Endothelial cell of umbilical vein (primary cell): ENCODE measurements at regions not wholly inside any gene's neighbourhood (a gene's known extent, or its start where the extent isn't known, plus 50 kb on each side); places are given as distances from the start of the nearest gene placed in this dataset.

Source experiments
- BruUV-seq: library from RNA; stranded (reverse); fragments of 400-500 nt; replicated peaks from 2 replicates; lab custom pipeline; 2021; lab: Mats Ljungman, UMichigan
- CTCF ChIA-PET: fragments of 300-600, 350-600 bp; sonication (Branson Sonifier 250); formaldehyde crosslinking; loops from one replicate; lab custom pipeline; 2021; ENCODE audit warnings: antibody characterized with exemption, inconsistent platforms; lab: Charles Lee
- POLR2A ChIA-PET: fragments of 300-600, 350-600 bp; sonication (Branson Sonifier 250); formaldehyde crosslinking; loops from one replicate; lab custom pipeline; 2021; ENCODE audit warnings: antibody characterized with exemption, inconsistent platforms; lab: Charles Lee
- DNase-seq: peaks from one replicate; pipeline ENCODE4 v3.0.0-alpha.2; 2011; ENCODE audit warnings: low read depth, low spot score
- FAIRE-seq: peaks from 2 replicates; lab custom pipeline; 2011; peaks lifted over from hg19 to GRCh38; lab: Jason Lieb, UNC
- H2AFZ ChIP-seq: 2 replicates; pipeline ENCODE4 v1.6.0; 2012; ENCODE audit warnings: low read depth, low read length, control low read depth, inconsistent platforms
- H3K27ac ChIP-seq: 2 replicates; pipeline ENCODE4 v1.5.1; 2011; ENCODE audit warnings: low read depth, mild to moderate bottlenecking, control low read depth, low read length, moderate library complexity; ENCODE audit not compliant: insufficient read depth
- H3K27me3 ChIP-seq, 2 experiments: 2 replicates each; pipeline versions ENCODE4 v1.6.0 to v1.6.1; 2011; ENCODE audit warnings: low read length in 2 of 2, mixed read lengths in 1 of 2; ENCODE audit not compliant: control insufficient read depth in 2 of 2, insufficient read depth in 2 of 2
- H3K36me3 ChIP-seq, 2 experiments: 2 replicates in 1 of 2; 3 replicates in 1 of 2; pipeline ENCODE4 v1.5.1; 2011; ENCODE audit warnings: low read length in 2 of 2, mild to moderate bottlenecking in 1 of 2, moderate library complexity in 1 of 2; ENCODE audit not compliant: control insufficient read depth in 2 of 2, insufficient read depth in 2 of 2; ENCODE audit errors: extremely low read depth in 1 of 2
- H3K4me1 ChIP-seq: 3 replicates; pipeline ENCODE4 v1.5.1; 2011; ENCODE audit warnings: mild to moderate bottlenecking, low read length; ENCODE audit not compliant: control insufficient read depth, insufficient read depth; ENCODE audit errors: extremely low read depth
- H3K4me2 ChIP-seq: 2 replicates; pipeline ENCODE4 v1.6.1; 2011; ENCODE audit warnings: low read length, control low read depth, mixed read lengths; ENCODE audit not compliant: insufficient read depth
- H3K4me3 ChIP-seq, 3 experiments: fragments of 200-600 bp in 1 of 3; sonication (generic), shearing (Covaris generic) in 1 of 3; replicated peaks in 1 of 3; 2 replicates each; pipeline ENCODE4 v1.5.1; 2011 to 2016; ENCODE audit warnings: control low read depth in 3 of 3, low read length in 3 of 3, mild to moderate bottlenecking in 2 of 3, inconsistent platforms in 1 of 3, low read depth in 1 of 3, moderate library complexity in 1 of 3; ENCODE audit not compliant: insufficient read depth in 1 of 3
- H3K79me2 ChIP-seq: 2 replicates; pipeline ENCODE4 v1.6.0; 2012; ENCODE audit warnings: low read length, inconsistent platforms; ENCODE audit not compliant: control insufficient read depth, insufficient read depth
- H3K9ac ChIP-seq: replicated peaks from 2 replicates; pipeline ENCODE3; 2011; ENCODE audit warnings: low read length, control low read depth; ENCODE audit not compliant: insufficient read depth; ENCODE audit errors: extremely low read depth
- H3K9me1 ChIP-seq: replicated peaks from 3 replicates; pipeline ENCODE4 v1.6.0; 2011; ENCODE audit warnings: mild to moderate bottlenecking, low read length; ENCODE audit not compliant: control insufficient read depth, insufficient read depth; ENCODE audit errors: extremely low read depth
- H3K9me3 ChIP-seq: replicated peaks from 2 replicates; pipeline ENCODE4 v1.5.1; 2012; ENCODE audit warnings: low read length, inconsistent platforms; ENCODE audit not compliant: control insufficient read depth, insufficient read depth
- H4K20me1 ChIP-seq: replicated peaks from 2 replicates; pipeline ENCODE3; 2011; ENCODE audit warnings: mild to moderate bottlenecking, low read length; ENCODE audit not compliant: control insufficient read depth, insufficient read depth; ENCODE audit errors: extremely low read depth
- CTCF ChIP-seq, 2 donors: IDR thresholded peaks; 1 replicate in 1 of 2; 2 replicates in 1 of 2; pipeline ENCODE4 v1.5.1; 2011; ENCODE audit warnings: low read length in 2 of 2, mild to moderate bottlenecking in 2 of 2, moderate library complexity in 2 of 2, control low read depth in 1 of 2, inconsistent platforms in 1 of 2, low read depth in 1 of 2; ENCODE audit not compliant: insufficient read depth in 1 of 2; ENCODE audit errors: extremely low read depth in 1 of 2
- EZH2 ChIP-seq: IDR thresholded peaks from 2 replicates; pipeline ENCODE4 v1.6.1; 2012; ENCODE audit warnings: borderline replicate concordance, low read depth, mild to moderate bottlenecking, moderate library complexity, low read length, inconsistent platforms; ENCODE audit not compliant: severe bottlenecking
- FOS ChIP-seq: IDR thresholded peaks from 2 replicates; pipeline ENCODE4 v1.6.1; 2011; ENCODE audit warnings: mild to moderate bottlenecking, low read length, moderate library complexity, borderline replicate concordance; ENCODE audit not compliant: insufficient read depth
- GATA2 ChIP-seq: IDR thresholded peaks from 2 replicates; pipeline ENCODE4 v1.7.0; 2011; ENCODE audit warnings: low read depth, mild to moderate bottlenecking, moderate library complexity, mixed read lengths, low read length; ENCODE audit not compliant: insufficient read length, insufficient read depth
- JUN ChIP-seq: IDR thresholded peaks from 2 replicates; pipeline ENCODE4 v1.6.1; 2011; ENCODE audit warnings: borderline replicate concordance, low read depth; ENCODE audit not compliant: insufficient read length, insufficient read depth
- MAX ChIP-seq: IDR thresholded peaks from 2 replicates; pipeline ENCODE4 v1.6.1; 2011; ENCODE audit not compliant: insufficient read depth, insufficient read length
- MYC ChIP-seq: IDR thresholded peaks from one replicate; pipeline ENCODE4 v1.6.1; 2011; ENCODE audit warnings: mild to moderate bottlenecking, low read depth, low read length
- POLR2A ChIP-seq: IDR thresholded peaks from 2 replicates; pipeline ENCODE4 v1.6.1; 2012; ENCODE audit warnings: low read depth, mild to moderate bottlenecking, control low read depth, low read length
- POLR2AphosphoS5 ChIP-seq: IDR thresholded peaks from 2 replicates; pipeline ENCODE4 v1.6.1; 2012; ENCODE audit warnings: low read depth, mild to moderate bottlenecking, control low read depth, low read length, moderate library complexity; ENCODE audit not compliant: insufficient read depth
- dilution Hi-C: fragments of 300-500 bp; cut with MboI; formaldehyde crosslinking; loops from one replicate; pipeline ENCODE4 v1.15.0; 2019; ENCODE audit warnings: low sequenced_read_pairs; ENCODE audit not compliant: extremely low pct_ligation_motif_present
- intact Hi-C: fragments of 100-400 bp; cut with micrococcal nuclease; formaldehyde crosslinking; loops from one replicate; pipeline ENCODE4 v1.10.0; 2022

- Histone ChIP-seq H3K27me3 (no peaks in the 10 kb centered on the region), H3K4me2 (no peak overlapping the region), H3K9me3 (peaks cover 4% of the 10 kb centered on the region), H3K9me1 (no peaks in the 10 kb centered on the region), H3K4me3 (no peak overlapping the region), H2AFZ (no peak overlapping the region), H3K4me1 (no peaks in the 10 kb centered on the region), H3K9ac (no peak overlapping the region), H3K79me2 (no peaks in the 10 kb centered on the region), H4K20me1 (no peaks in the 10 kb centered on the region), H3K36me3 (no peaks in the 10 kb centered on the region), H3K27ac (no peak overlapping the region)
- no peak for DNase-seq
- no peak for FAIRE-seq
- dilution Hi-C loops: no loop called here
- intact Hi-C loops: no loop called here
- no TSS peak for BruUV-seq
- POLR2A ChIA-PET: no interaction called here
- CTCF ChIA-PET: no interaction called here
- TF ChIP-seq FOS (no peak), MYC (no peak), JUN (no peak), MAX (no peak), CTCF (IDR thresholded peaks at IDR 0.05; ENCODE audit: extremely low read depth in 1 of 2, insufficient read depth in 1 of 2, low read depth in 1 of 2, low read length in 2 of 2) (no peak), GATA2 (no peak)
Observed at GRCh38 chr3:165434516-165434915, 238.3 kb upstream of the SLITRK3 start.

GRCh38 chr3:165406425-165406824 is 210.2 kb upstream of the SLITRK3 start:
- Histone ChIP-seq H2AFZ (no peak overlapping the region), H3K79me2 (no peaks in the 10 kb centered on the region), H3K9me3 (no peaks in the 10 kb centered on the region), H3K4me3 (no peak overlapping the region), H3K4me1 (no peaks in the 10 kb centered on the region), H3K27me3 (no peaks in the 10 kb centered on the region), H3K36me3 (no peaks in the 10 kb centered on the region), H4K20me1 (no peaks in the 10 kb centered on the region), H3K4me2 (no peak overlapping the region), H3K27ac (no peak overlapping the region), H3K9me1 (no peaks in the 10 kb centered on the region), H3K9ac (no peak overlapping the region)
- intact Hi-C loops (no loop called here), dilution Hi-C loops (no loop called here)
- DNase-seq (no peak), FAIRE-seq (no peak)
- ChIA-PET CTCF (no interaction called here), POLR2A (no interaction called here)
- no peak for TF ChIP-seq GATA2
- no peak for TF ChIP-seq POLR2A
- no peak for TF ChIP-seq MAX
- no peak for TF ChIP-seq POLR2AphosphoS5
- no peak for TF ChIP-seq CTCF (IDR thresholded peaks at IDR 0.05; ENCODE audit: extremely low read depth in 1 of 2, insufficient read depth in 1 of 2, low read depth in 1 of 2, low read length in 2 of 2)
- TF ChIP-seq MYC: no peak
- TF ChIP-seq FOS: no peak
- no peak for TF ChIP-seq EZH2
- no peak for TF ChIP-seq JUN
- BruUV-seq: no TSS peak
